ENCODE measurements at regions not wholly inside any gene's neighbourhood (a gene's known extent, or its start where the extent isn't known, plus 50 kb on each side); places are given as distances from the start of the nearest gene placed in this dataset.

DNA sequence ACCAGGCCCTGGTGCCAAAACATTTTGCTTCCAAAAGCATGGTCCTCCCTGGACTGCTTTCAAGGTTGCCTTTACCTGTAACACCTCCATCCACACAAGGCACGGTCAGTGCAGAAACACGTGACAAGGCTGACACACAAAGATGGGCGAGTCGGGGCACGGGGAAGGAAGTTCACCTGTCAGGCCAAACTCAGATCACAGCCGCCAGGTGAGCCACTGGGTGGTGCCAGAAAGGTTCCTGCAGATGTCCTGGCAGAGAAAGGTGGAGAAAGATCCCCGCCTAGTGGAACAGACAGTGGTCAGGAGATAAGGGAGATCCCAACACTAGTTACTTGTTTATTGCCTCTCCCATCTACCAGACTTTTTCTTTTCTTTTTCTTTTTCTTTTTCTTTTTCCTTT, 155.3 kb downstream of the AIPL1 start (continued):
- TF ChIP-seq ZNF232 (CRISPR knock-in tag; IDR thresholded peaks at IDR 0.05) = no peak
- TF ChIP-seq, protein P1, sequence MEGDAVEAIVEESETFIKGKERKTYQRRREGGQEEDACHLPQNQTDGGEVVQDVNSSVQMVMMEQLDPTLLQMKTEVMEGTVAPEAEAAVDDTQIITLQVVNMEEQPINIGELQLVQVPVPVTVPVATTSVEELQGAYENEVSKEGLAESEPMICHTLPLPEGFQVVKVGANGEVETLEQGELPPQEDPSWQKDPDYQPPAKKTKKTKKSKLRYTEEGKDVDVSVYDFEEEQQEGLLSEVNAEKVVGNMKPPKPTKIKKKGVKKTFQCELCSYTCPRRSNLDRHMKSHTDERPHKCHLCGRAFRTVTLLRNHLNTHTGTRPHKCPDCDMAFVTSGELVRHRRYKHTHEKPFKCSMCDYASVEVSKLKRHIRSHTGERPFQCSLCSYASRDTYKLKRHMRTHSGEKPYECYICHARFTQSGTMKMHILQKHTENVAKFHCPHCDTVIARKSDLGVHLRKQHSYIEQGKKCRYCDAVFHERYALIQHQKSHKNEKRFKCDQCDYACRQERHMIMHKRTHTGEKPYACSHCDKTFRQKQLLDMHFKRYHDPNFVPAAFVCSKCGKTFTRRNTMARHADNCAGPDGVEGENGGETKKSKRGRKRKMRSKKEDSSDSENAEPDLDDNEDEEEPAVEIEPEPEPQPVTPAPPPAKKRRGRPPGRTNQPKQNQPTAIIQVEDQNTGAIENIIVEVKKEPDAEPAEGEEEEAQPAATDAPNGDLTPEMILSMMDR (IDR thresholded peaks at IDR 0.05) = no peak
- 0 out of 2 replicates have a peak, but pooled peaks have one; percentile 58 for TF ChIP-seq ZBTB21 (CRISPR knock-in tag; IDR thresholded peaks at IDR 0.05; ENCODE audit: borderline replicate concordance)
- TF ChIP-seq, protein P2, sequence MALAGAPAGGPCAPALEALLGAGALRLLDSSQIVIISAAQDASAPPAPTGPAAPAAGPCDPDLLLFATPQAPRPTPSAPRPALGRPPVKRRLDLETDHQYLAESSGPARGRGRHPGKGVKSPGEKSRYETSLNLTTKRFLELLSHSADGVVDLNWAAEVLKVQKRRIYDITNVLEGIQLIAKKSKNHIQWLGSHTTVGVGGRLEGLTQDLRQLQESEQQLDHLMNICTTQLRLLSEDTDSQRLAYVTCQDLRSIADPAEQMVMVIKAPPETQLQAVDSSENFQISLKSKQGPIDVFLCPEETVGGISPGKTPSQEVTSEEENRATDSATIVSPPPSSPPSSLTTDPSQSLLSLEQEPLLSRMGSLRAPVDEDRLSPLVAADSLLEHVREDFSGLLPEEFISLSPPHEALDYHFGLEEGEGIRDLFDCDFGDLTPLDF (CRISPR knock-in tag; IDR thresholded peaks at IDR 0.05) = no peak
- TF ChIP-seq ZNF416 (CRISPR knock-in tag; IDR thresholded peaks at IDR 0.05) = no peak
- TF ChIP-seq, protein P3, sequence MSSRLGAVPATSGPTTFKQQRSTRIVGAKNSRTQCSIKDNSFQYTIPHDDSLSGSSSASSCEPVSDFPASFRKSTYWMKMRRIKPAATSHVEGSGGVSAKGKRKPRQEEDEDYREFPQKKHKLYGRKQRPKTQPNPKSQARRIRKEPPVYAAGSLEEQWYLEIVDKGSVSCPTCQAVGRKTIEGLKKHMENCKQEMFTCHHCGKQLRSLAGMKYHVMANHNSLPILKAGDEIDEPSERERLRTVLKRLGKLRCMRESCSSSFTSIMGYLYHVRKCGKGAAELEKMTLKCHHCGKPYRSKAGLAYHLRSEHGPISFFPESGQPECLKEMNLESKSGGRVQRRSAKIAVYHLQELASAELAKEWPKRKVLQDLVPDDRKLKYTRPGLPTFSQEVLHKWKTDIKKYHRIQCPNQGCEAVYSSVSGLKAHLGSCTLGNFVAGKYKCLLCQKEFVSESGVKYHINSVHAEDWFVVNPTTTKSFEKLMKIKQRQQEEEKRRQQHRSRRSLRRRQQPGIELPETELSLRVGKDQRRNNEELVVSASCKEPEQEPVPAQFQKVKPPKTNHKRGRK (CRISPR knock-in tag; IDR thresholded peaks at IDR 0.05; ENCODE audit: borderline replicate concordance) = no peak
- TF ChIP-seq, protein P4, sequence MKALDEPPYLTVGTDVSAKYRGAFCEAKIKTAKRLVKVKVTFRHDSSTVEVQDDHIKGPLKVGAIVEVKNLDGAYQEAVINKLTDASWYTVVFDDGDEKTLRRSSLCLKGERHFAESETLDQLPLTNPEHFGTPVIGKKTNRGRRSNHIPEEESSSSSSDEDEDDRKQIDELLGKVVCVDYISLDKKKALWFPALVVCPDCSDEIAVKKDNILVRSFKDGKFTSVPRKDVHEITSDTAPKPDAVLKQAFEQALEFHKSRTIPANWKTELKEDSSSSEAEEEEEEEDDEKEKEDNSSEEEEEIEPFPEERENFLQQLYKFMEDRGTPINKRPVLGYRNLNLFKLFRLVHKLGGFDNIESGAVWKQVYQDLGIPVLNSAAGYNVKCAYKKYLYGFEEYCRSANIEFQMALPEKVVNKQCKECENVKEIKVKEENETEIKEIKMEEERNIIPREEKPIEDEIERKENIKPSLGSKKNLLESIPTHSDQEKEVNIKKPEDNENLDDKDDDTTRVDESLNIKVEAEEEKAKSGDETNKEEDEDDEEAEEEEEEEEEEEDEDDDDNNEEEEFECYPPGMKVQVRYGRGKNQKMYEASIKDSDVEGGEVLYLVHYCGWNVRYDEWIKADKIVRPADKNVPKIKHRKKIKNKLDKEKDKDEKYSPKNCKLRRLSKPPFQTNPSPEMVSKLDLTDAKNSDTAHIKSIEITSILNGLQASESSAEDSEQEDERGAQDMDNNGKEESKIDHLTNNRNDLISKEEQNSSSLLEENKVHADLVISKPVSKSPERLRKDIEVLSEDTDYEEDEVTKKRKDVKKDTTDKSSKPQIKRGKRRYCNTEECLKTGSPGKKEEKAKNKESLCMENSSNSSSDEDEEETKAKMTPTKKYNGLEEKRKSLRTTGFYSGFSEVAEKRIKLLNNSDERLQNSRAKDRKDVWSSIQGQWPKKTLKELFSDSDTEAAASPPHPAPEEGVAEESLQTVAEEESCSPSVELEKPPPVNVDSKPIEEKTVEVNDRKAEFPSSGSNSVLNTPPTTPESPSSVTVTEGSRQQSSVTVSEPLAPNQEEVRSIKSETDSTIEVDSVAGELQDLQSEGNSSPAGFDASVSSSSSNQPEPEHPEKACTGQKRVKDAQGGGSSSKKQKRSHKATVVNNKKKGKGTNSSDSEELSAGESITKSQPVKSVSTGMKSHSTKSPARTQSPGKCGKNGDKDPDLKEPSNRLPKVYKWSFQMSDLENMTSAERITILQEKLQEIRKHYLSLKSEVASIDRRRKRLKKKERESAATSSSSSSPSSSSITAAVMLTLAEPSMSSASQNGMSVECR (CRISPR knock-in tag; IDR thresholded peaks at IDR 0.05; ENCODE audit: borderline replicate concordance) = no peak
- no peak for TF ChIP-seq ZNF138 (CRISPR knock-in tag; conservative IDR thresholded peaks at IDR 0.05)

DNA sequence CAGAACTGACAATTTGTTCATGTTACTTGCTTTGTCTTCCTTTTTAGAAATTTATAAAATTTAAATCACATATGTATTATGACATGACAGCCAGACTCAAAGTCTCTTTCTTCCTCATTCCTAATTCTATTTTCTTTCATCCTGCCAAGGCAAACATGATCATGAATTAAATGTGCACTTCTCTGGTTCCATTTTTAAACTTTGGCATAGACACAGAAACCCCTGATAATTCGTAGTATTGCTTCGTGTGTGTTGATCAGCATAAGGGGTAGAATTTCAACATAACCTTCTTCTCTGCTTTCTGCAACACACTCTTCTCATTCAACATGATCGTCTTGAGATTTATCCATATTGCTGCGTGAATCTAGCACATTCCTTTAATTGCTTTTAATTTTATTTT, 156.5 kb downstream of the AIPL1 start:
- H3K9me3 Mint-ChIP-seq = peaks cover 5% of the 10 kb centered on the region
- DNase-seq (ENCODE audit: low spot score) (no peak), ATAC-seq (no peak)
- no peaks in the 10 kb centered on the region; the same call in 1 of the 2 replicates for H3K36me3 Mint-ChIP-seq
- no peak overlapping the region for H3K4me3 Mint-ChIP-seq
- peaks cover 10% of the 10 kb centered on the region for H3K4me1 Mint-ChIP-seq
- no peak overlapping the region for H3K27ac Mint-ChIP-seq
- H3K27me3 Mint-ChIP-seq (ENCODE audit: low read depth) = no peaks in the 10 kb centered on the region
- CTCF ChIA-PET = interaction anchor here (1.4 to 1.6 kb wide), 2 partner anchors 32 to 135 kb away, joined by 4 to 6 read pairs; no protein-coding TSS in a partner anchor
- POLR2A ChIA-PET = no interaction called here
- TF ChIP-seq MXD4 (CRISPR knock-in tag; IDR thresholded peaks at IDR 0.05; ENCODE audit: borderline replicate concordance) (no peak), NFYB (CRISPR knock-in tag; conservative IDR thresholded peaks at IDR 0.05; ENCODE audit: low read depth) (no peak), ZNF423 (CRISPR knock-in tag; IDR thresholded peaks at IDR 0.05) (no peak), ZNF416 (CRISPR knock-in tag; IDR thresholded peaks at IDR 0.05) (no peak), ELF4 (CRISPR knock-in tag; IDR thresholded peaks at IDR 0.05; ENCODE audit: low read depth) (no peak), ZNF219 (CRISPR knock-in tag; IDR thresholded peaks at IDR 0.05; ENCODE audit: borderline replicate concordance) (no peak), RELA (CRISPR knock-in tag; IDR thresholded peaks at IDR 0.05; ENCODE audit: borderline replicate concordance) (no peak), OVOL2 (CRISPR knock-in tag; IDR thresholded peaks at IDR 0.05; ENCODE audit: borderline replicate concordance) (no peak)
- TF ChIP-seq, protein P5, sequence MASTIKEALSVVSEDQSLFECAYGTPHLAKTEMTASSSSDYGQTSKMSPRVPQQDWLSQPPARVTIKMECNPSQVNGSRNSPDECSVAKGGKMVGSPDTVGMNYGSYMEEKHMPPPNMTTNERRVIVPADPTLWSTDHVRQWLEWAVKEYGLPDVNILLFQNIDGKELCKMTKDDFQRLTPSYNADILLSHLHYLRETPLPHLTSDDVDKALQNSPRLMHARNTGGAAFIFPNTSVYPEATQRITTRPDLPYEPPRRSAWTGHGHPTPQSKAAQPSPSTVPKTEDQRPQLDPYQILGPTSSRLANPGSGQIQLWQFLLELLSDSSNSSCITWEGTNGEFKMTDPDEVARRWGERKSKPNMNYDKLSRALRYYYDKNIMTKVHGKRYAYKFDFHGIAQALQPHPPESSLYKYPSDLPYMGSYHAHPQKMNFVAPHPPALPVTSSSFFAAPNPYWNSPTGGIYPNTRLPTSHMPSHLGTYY (CRISPR knock-in tag; IDR thresholded peaks at IDR 0.05) = no peak
- TF ChIP-seq, protein P1 (IDR thresholded peaks at IDR 0.05) = no peak
- TF ChIP-seq, protein P2 (CRISPR knock-in tag; IDR thresholded peaks at IDR 0.05) = no peak
- TF ChIP-seq, protein P6, sequence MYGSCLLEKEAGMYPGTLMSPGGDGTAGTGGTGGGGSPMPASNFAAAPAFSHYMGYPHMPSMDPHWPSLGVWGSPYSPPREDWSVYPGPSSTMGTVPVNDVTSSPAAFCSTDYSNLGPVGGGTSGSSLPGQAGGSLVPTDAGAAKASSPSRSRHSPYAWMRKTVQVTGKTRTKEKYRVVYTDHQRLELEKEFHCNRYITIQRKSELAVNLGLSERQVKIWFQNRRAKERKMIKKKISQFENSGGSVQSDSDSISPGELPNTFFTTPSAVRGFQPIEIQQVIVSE (CRISPR knock-in tag; IDR thresholded peaks at IDR 0.05; ENCODE audit: borderline replicate concordance) = no peak
